Karpas-422 (cell line): ENCODE measurements at regions not wholly inside any gene's neighbourhood (a gene's known extent, or its start where the extent isn't known, plus 50 kb on each side); places are given as distances from the start of the nearest gene placed in this dataset.

Experiments used
- DNase-seq: peaks from one replicate; pipeline ENCODE4 v3.0.0-alpha.2; 2015
- H2AFZ ChIP-seq: fragments of 200-600 bp; sonication (generic); 2 replicates; pipeline ENCODE4 v1.6.1; 2014; ENCODE audit warnings: antibody characterized with exemption, low read length, mixed read lengths
- H3K27ac ChIP-seq: fragments of 200-600 bp; sonication (generic); 2 replicates; pipeline ENCODE4 v1.5.1; 2014; ENCODE audit warnings: mild to moderate bottlenecking, low read length, moderate library complexity
- H3K27me3 ChIP-seq: fragments of 200-600 bp; sonication (generic); 2 replicates; pipeline ENCODE4 v1.6.1; 2014; ENCODE audit warnings: low read length, mixed read lengths
- H3K36me3 ChIP-seq: fragments of 200-600 bp; sonication (generic); 2 replicates; pipeline ENCODE4 v1.6.1; 2014; ENCODE audit warnings: low read length, mixed read lengths; ENCODE audit not compliant: insufficient read depth
- H3K4me1 ChIP-seq: fragments of 200-600 bp; sonication (generic); 2 replicates; pipeline ENCODE4 v1.6.1; 2014; ENCODE audit warnings: mild to moderate bottlenecking, low read length, mixed read lengths
- H3K4me2 ChIP-seq: fragments of 200-600 bp; sonication (generic); 2 replicates; pipeline ENCODE4 v1.6.1; 2014; ENCODE audit warnings: low read length, low read depth, mild to moderate bottlenecking; ENCODE audit not compliant: poor library complexity, severe bottlenecking
- H3K4me3 ChIP-seq: fragments of 200-600 bp; sonication (generic); 2 replicates; pipeline ENCODE4 v1.5.1; 2014; ENCODE audit warnings: mild to moderate bottlenecking, antibody characterized with exemption, low read length, mixed read lengths
- H3K79me2 ChIP-seq: fragments of 200-600 bp; sonication (generic); 2 replicates; pipeline ENCODE4 v1.6.1; 2014; ENCODE audit warnings: mild to moderate bottlenecking, low read length, mixed read lengths
- H3K9ac ChIP-seq: fragments of 200-600 bp; sonication (generic); 2 replicates; pipeline ENCODE4 v1.6.0; 2014; ENCODE audit warnings: low read length
- H3K9me2 ChIP-seq: fragments of 200-600 bp; sonication (generic), shearing (Covaris generic); replicated peaks from 2 replicates; pipeline ENCODE4 v1.6.0; 2014; ENCODE audit warnings: mild to moderate bottlenecking, low read length, moderate library complexity; ENCODE audit not compliant: insufficient read depth
- H3K9me3 ChIP-seq: fragments of 300-700, 200-600 bp; sonication (generic); 2 replicates; pipeline ENCODE4 v1.6.1; 2014; ENCODE audit warnings: low read length, mixed read lengths
- H4K20me1 ChIP-seq: fragments of 200-600 bp; sonication (generic); 2 replicates; pipeline ENCODE4 v1.6.1; 2014; ENCODE audit warnings: mild to moderate bottlenecking, antibody characterized with exemption, low read length, low read depth; ENCODE audit not compliant: insufficient read depth

DNA sequence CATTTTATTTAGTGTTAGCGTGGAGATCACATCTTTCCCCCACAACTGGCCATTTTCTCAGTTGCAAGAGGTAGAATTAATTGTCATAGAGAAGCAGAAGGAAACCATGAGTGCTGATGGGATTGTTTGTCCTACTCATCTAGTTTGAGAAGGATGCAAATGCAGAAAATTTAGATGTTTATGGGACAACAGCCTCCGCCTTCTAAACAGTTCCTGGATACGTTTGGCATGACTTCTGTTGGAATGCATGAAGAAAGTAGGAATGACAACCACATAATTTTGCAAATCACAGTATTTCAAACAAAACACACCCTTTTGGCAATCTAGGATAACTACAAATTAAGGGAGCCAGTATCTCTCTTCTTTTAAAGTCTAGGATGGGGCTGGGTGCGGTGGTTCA is 240.1 kb upstream of the SUCLG2 start:
- no peak overlapping the region for H3K9ac ChIP-seq
- H3K4me3 ChIP-seq, result no peak overlapping the region
- no peaks in the 10 kb centered on the region for H3K36me3 ChIP-seq
- H2AFZ ChIP-seq, result no peak overlapping the region
- H3K27me3 ChIP-seq, result no peaks in the 10 kb centered on the region
- H3K79me2 ChIP-seq, result no peaks in the 10 kb centered on the region
- no peak overlapping the region for H3K27ac ChIP-seq
- H3K9me3 ChIP-seq, result peaks cover 8% of the 10 kb centered on the region; the same call in 1 of the 2 replicates
- H4K20me1 ChIP-seq, result no peaks in the 10 kb centered on the region
- no peaks in the 10 kb centered on the region for H3K9me2 ChIP-seq
- peaks cover 38% of the 10 kb centered on the region for H3K4me1 ChIP-seq
- no peak for DNase-seq
- no peak overlapping the region for H3K4me2 ChIP-seq

DNA sequence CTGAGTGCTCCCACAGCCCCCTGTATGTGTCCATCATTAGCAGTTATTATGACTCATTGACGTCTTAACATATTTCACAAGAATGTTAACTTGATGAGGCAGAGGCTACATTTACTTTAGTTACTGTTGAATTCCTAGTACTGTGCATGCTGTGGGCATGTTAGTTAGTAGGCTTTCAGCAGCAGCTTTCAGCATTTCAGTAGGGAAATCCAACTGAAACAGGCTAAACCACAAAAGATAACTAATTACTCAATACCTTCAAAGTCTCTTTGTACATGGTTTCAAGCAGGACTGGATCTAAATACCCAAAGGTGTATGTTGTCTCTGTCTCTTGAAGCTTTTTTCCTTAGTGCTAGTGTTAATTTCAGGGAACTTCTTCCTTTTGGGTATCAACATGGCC is 229.9 kb upstream of the SUCLG2 start:
- Histone ChIP-seq H3K9me3 (0 out of 2 replicates have a peak, but pooled peaks cover under 1% of the 10 kb centered on the region), H2AFZ (no peak overlapping the region), H3K9ac (no peak overlapping the region), H3K4me1 (no peaks in the 10 kb centered on the region), H3K4me3 (no peak overlapping the region), H3K4me2 (no peak overlapping the region), H3K36me3 (no peaks in the 10 kb centered on the region), H3K79me2 (no peaks in the 10 kb centered on the region), H4K20me1 (no peaks in the 10 kb centered on the region), H3K27ac (no peak overlapping the region), H3K27me3 (no peaks in the 10 kb centered on the region), H3K9me2 (no peaks in the 10 kb centered on the region)
- DNase-seq, result no peak

DNA sequence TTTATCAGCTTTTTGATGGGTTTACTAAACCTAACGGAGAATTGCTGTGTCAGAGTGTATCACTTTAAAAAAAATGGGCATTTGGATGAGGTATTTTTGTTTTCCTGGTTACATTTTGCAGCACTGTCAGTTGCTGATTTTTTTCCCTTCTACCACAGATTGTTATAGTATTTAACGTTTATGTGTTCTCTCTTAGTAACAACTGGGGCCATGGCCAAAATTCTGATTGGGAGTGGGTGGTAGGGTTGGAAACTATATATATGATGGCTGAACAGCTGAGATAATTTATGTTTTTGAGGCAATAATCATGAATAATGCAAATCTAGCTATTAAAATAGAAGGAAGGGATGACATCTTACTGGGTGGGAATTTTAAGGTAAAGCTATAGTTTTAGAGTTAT is 229.4 kb upstream of the SUCLG2 start:
- no peak overlapping the region for H3K4me2 ChIP-seq
- H3K4me1 ChIP-seq, result no peaks in the 10 kb centered on the region
- no peak overlapping the region for H3K9ac ChIP-seq
- no peak overlapping the region for H3K4me3 ChIP-seq
- no peaks in the 10 kb centered on the region for H3K36me3 ChIP-seq
- no peak overlapping the region for H3K27ac ChIP-seq
- no peaks in the 10 kb centered on the region for H3K27me3 ChIP-seq
- DNase-seq, result no peak
- H2AFZ ChIP-seq, result no peak overlapping the region
- no peaks in the 10 kb centered on the region for H3K9me2 ChIP-seq
- no peaks in the 10 kb centered on the region for H3K79me2 ChIP-seq
- no peaks in the 10 kb centered on the region for H4K20me1 ChIP-seq
- no peaks in the 10 kb centered on the region for H3K9me3 ChIP-seq

DNA sequence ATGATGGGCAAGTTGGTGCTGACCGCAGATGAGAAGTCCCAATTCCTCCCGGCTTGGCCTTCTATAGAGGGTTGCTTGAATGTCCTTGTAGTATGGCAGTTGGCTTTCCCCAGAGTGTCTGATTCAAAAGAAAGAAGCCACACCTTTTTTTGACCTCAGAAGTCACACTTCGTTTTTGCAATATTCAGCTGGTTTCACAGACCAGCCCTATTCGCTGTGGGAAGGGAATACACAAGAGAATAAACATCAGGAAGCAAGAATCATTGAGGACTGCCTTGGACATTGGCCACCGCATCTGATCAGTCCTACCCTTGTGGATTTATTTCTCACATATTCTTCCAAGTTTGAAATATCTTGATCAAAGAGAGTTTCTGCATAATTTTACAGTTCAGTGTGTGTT is 228.6 kb upstream of the SUCLG2 start:
- DNase-seq, result no peak
- no peaks in the 10 kb centered on the region for H3K27me3 ChIP-seq
- H3K4me3 ChIP-seq, result no peak overlapping the region
- H3K4me2 ChIP-seq, result no peak overlapping the region
- H3K27ac ChIP-seq, result no peak overlapping the region
- no peaks in the 10 kb centered on the region for H3K36me3 ChIP-seq
- no peaks in the 10 kb centered on the region for H3K9me2 ChIP-seq
- H2AFZ ChIP-seq, result no peak overlapping the region
- H3K9me3 ChIP-seq, result no peaks in the 10 kb centered on the region
- H3K79me2 ChIP-seq, result no peaks in the 10 kb centered on the region
- H4K20me1 ChIP-seq, result no peaks in the 10 kb centered on the region
- no peaks in the 10 kb centered on the region for H3K4me1 ChIP-seq
- H3K9ac ChIP-seq, result no peak overlapping the region

DNA sequence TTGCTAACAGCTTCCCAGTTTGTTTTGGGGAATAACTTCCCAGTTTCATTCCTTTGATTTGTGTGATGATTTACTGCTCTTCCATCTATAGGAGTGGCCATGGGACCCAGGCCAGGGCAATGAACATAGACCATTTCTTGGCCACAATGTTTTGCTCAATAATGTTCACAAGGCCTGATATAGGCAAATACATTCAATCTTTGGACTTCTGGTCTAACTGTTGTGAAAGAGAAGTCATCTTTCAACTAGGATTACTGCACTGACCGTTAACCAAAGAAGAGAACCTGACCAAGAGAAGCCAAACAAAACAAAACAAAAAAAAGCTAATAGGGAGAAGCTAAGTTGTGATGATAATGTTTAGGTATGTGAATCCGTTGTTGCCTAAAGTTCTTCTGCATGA is 221.8 kb upstream of the SUCLG2 start:
- Histone ChIP-seq H4K20me1 (no peaks in the 10 kb centered on the region), H3K4me1 (no peaks in the 10 kb centered on the region), H3K79me2 (no peaks in the 10 kb centered on the region), H3K4me2 (no peak overlapping the region), H3K9ac (no peak overlapping the region), H2AFZ (no peak overlapping the region), H3K36me3 (no peaks in the 10 kb centered on the region), H3K9me2 (no peaks in the 10 kb centered on the region), H3K4me3 (no peak overlapping the region), H3K27me3 (no peaks in the 10 kb centered on the region), H3K9me3 (no peaks in the 10 kb centered on the region), H3K27ac (no peak overlapping the region)
- no peak for DNase-seq

DNA sequence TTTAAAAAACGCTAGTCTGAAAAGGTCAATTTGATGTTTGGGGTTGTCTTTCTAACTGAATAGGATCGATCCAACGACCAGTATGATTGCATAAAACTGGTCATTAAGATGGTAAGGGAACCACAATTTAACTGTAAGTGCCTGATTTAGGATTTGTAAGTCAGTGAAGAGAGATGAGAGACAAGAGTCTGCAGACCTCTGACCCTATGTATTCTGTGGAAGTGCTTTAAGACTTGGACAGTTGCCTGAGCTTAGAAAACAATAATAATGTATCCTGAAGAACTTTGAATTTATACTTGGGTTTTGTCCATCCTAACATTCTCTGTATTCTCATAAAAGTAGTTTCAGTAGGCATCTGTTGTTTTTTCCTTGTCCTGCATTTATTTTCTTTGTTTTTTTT is 221.4 kb upstream of the SUCLG2 start:
- Histone ChIP-seq H3K27ac (no peak overlapping the region), H3K27me3 (no peaks in the 10 kb centered on the region), H3K79me2 (no peaks in the 10 kb centered on the region), H4K20me1 (no peaks in the 10 kb centered on the region), H3K4me1 (no peaks in the 10 kb centered on the region), H2AFZ (no peak overlapping the region), H3K9ac (no peak overlapping the region), H3K9me3 (no peaks in the 10 kb centered on the region), H3K36me3 (no peaks in the 10 kb centered on the region), H3K4me2 (no peak overlapping the region), H3K9me2 (no peaks in the 10 kb centered on the region), H3K4me3 (no peak overlapping the region)
- DNase-seq, result no peak

DNA sequence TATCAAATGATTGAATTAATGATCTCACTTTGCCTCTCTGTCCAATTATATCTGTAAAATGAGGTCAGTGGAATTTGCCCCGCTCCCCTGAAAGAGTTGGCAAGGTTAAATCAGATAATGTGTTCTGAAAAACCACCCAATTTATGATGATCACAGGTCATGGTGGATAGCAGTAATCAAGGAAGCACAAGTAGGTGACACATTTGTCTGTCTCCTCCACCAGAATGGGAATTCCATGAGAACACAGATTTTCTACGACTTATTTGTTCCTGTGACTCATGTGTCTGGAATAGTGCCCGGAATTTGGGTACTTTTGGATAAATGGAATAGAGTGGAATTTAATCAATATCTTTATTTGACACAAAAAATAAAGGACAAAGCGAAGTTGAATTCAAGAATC is 220.9 kb upstream of the SUCLG2 start:
- no peak overlapping the region for H3K4me2 ChIP-seq

DNA sequence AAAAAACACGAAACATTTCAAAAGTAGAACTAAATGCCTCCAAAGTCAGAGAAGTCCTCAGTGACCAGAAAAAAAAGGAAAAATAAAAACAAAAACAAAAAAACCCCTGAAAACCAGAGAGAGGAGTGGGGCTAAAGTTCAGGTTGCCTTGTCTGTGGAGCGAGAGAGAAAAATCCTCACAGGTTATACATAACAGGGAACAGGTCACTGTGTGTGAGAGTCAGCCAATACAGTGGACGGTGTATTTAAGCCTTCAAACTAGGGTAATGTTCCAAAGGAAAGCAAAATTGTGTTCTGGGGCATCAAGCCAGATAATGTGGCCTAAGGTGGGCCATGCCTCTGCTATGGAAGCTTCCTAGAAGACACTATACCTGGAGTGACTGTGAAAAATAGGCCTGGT is 216.1 kb upstream of the SUCLG2 start:
- no peak overlapping the region for H2AFZ ChIP-seq
- no peak overlapping the region for H3K4me3 ChIP-seq
- H3K9me2 ChIP-seq, result no peaks in the 10 kb centered on the region

More for the DNA sequence above, 220.9 kb upstream of the SUCLG2 start:
- no peaks in the 10 kb centered on the region for H4K20me1 ChIP-seq
- no peak overlapping the region for H3K4me3 ChIP-seq
- no peaks in the 10 kb centered on the region for H3K36me3 ChIP-seq
- H3K9me2 ChIP-seq, result no peaks in the 10 kb centered on the region
- no peaks in the 10 kb centered on the region for H3K4me1 ChIP-seq
- no peak overlapping the region for H3K27ac ChIP-seq
- no peaks in the 10 kb centered on the region for H3K27me3 ChIP-seq
- no peak overlapping the region for H3K9ac ChIP-seq
- DNase-seq, result no peak
- no peaks in the 10 kb centered on the region for H3K9me3 ChIP-seq
- H3K79me2 ChIP-seq, result no peaks in the 10 kb centered on the region
- H2AFZ ChIP-seq, result no peak overlapping the region

DNA sequence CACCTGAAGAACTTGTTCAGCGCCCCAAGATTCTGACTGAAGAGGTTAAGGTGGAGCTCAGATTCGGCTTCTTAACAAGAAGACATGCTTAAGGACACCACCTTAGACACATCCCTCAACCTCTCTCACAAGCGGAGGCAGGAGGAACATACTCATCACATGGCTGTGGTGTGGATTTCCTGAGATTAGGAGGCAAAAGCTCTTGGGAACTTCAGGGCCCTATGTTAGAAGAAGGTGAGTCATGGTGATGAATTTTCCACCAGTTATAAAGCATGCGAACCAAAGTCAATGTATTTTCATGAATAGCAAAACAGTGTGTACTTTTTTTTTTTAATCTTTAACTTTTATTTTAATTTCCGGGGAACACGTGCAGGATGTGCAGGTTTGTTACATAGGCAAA is 212.2 kb upstream of the SUCLG2 start:
- Histone ChIP-seq H3K4me2 (no peak overlapping the region), H3K9me2 (no peaks in the 10 kb centered on the region), H3K27me3 (no peaks in the 10 kb centered on the region), H3K9me3 (no peaks in the 10 kb centered on the region), H3K27ac (no peak overlapping the region), H3K36me3 (no peaks in the 10 kb centered on the region), H4K20me1 (no peaks in the 10 kb centered on the region), H3K4me1 (no peaks in the 10 kb centered on the region), H2AFZ (no peak overlapping the region), H3K79me2 (no peaks in the 10 kb centered on the region), H3K4me3 (no peak overlapping the region), H3K9ac (no peak overlapping the region)
- no peak for DNase-seq

More for the DNA sequence above, 216.1 kb upstream of the SUCLG2 start:
- H3K27me3 ChIP-seq, result no peaks in the 10 kb centered on the region
- H3K4me2 ChIP-seq, result no peak overlapping the region
- no peak for DNase-seq
- no peak overlapping the region for H3K9ac ChIP-seq
- H3K9me3 ChIP-seq, result no peaks in the 10 kb centered on the region
- no peak overlapping the region for H3K27ac ChIP-seq
- H3K4me1 ChIP-seq, result no peaks in the 10 kb centered on the region
- no peaks in the 10 kb centered on the region for H4K20me1 ChIP-seq
- no peaks in the 10 kb centered on the region for H3K36me3 ChIP-seq
- H3K79me2 ChIP-seq, result no peaks in the 10 kb centered on the region
